Ramos (cell line): ENCODE measurements at regions not wholly inside any gene's neighbourhood (a gene's known extent, or its start where the extent isn't known, plus 50 kb on each side); places are given as distances from the start of the nearest gene placed in this dataset.

ENCODE experiments used
- in situ Hi-C: fragments of 300-500 bp; cut with MboI; formaldehyde crosslinking; loops from one replicate; pipeline ENCODE4 v1.14.3; 2022; ENCODE audit warnings: low sequenced_read_pairs; ENCODE audit not compliant: unreplicated experiment

DNA sequence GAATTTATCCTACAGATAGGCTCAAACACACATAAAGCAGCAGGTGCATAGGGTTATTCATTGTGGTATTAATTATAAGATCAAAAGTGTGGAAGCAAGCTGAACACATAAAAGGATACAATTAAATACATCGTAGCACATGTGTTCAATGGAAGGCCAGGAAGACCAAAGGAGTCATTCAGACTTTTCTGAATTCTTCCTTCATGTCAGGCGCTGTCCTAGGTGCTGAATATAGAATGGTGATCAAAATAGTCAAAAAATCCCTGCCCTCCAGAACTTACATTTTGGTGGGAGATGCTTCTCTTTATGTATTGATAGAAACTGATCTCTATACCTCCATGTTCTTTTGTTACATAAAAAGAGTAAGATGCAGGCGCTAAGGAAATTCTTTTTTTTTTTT lies 439.0 kb upstream of the ASIC2 start:
- in situ Hi-C loops: no loop called here

DNA sequence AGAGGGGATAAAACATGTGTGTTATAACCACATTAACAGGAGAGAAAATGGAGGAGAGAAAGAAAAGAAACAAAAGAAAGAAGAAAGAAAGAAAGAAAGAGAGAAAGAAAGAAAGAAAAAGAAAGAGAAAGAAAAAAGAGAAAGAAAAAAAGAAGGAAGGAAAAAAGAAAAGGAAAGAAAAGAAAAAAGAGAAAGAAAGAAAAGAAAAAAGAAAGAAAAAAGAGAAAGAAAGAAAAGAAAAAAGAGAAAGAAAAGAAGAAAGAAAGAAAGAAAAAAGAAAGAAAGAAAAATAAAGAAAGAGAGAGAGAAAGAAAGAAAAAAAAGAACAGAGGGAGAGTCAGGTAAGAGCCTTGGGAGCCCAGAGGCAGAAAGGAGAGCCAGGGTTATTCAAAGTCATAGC lies 446.6 kb upstream of the ASIC2 start:
- in situ Hi-C loops: no loop called here

DNA sequence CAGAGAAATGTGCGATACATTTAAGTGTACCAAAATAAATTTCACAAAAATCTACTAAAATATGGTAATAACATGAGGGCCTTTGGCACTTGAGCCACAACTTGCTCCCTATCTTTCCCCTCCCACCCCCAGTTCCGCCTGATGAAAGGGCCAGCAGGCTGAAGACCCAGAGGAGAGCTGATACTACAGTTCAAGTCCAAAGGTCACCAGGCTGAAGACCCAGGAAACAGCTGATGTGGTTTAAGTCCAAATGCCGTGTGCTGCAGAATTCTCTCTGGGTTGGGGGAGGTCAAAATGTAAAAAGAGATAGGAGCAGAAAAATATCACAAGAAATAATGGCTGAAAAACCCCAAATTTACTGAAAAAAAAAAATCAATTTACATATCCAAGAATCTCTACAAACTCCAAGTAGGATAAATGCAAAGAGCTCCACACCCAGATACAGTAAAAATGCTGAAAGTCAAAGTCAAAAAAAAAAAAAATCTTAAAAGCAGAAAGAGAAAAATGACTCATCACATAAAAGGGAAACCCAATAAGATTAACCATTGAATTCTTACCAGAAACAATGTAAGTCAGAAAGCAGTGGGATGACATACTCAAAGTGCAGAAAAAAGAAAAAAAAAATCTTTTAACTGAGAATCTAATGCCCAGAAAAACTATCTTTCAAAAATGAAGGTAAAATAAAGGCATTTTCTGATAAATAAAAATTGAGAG lies 452.1 kb upstream of the ASIC2 start:
- in situ Hi-C loops: no loop called here

DNA sequence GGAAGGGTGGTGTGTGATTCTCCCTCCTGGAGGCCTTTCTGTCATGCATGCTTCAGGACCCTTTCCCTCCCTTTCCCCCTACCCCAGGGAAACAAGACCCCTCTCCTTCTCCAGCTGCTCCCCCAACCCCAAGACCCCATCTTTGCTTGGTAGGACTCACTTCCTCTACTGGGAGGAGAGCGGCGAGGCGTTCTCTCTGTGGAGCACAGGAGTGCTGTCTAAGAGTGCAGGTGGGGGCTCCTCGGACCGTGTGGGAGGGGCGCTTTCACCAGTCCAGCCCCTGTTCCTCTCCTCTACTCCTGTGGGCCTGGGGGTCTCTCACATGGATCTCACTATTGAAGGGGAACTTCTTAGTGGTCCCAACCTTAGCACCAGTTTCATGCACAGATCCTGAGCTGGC lies 456.1 kb upstream of the ASIC2 start:
- in situ Hi-C loops: no loop called here

DNA sequence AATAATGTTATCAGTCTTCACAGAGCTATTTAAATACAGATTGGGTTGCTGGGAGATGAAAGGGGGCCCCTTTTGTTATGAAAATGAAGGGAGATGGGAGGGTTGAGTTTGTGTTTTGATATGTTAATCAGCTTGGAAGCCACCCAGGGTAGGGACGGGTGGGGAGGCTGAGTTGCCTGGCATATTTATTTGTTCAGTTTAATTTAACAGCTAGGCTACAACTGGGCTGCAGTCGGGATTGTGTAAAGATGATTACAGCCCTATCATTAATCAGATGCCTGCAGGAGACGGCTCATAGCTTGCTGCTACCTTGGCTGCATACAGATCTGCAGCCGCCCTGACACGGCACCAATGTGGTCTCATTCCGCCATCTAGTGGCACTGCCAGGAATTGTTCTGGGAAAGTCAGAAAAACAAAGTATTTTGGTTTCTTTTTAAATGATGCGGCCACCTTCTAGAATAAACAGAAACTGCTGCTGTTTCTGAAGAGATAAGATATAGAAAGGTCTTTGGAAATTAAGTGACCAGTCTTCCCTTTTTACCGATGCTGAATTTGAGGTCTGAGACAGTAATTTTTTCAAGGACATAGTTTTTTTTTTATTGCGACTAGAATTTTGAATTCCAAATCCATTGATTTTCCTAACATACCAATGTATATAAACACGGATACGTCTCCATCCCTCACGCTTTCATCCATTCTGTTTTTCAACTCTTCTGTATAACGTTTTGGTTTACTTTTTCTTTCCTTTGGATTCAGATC lies 458.0 kb upstream of the ASIC2 start:
- in situ Hi-C loops: no loop called here

DNA sequence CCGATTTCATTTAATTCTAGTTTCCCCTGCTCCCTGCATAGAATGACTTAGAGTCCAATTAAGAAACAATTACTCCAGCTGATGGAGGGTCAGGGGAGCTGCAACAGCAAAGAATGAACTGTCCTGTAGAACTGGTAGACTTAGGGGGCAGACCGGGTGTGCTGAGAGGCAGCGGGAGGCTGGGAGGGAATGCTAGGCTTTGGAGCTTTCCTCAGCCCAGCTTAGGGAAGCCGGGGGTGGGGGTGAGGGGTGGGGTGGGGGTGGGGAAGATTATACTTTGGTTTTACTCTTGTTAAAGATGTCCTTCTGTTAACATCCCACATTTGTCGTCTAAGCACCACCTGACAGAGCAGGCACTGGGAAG lies 458.6 kb upstream of the ASIC2 start:
- in situ Hi-C loops: no loop called here

DNA sequence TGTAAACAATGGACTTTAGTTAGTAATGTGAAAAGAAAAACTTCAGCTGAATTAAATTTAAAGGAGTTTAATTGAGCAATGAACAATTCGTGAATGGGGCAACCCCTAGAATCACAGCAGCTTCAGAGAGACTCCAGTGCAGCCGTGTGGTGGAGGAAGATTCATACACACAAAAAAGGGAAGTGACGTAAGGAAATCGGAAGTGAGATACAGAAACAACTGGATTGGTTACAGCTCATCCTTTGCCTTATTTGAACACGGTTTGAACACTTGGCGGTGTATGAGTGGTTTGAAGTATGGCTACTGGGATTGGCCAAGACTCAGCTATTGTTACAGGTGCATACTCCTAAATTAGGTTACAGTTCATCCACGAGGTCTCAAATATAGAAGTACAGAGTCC lies 460.4 kb upstream of the ASIC2 start:
- in situ Hi-C loops: no loop called here

DNA sequence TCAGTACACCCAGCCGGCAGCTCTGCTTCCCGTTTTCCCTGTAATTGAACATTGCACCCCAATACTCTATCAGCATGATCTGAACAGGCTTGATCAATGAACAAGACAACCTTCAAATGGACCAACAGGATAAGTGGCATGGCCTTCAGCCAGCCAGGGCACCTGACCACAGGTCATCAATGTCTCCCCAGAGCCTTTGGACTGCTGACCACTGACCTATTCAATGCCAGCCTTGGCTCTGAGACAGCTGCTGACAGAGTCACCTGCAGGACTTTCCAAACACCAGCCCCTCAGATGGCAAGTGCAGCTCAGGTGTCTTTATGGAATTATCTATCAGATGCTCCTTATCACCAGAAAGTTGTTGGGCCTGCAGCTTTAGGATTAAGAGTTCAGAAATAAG lies 462.9 kb upstream of the ASIC2 start:
- in situ Hi-C loops: no loop called here

DNA sequence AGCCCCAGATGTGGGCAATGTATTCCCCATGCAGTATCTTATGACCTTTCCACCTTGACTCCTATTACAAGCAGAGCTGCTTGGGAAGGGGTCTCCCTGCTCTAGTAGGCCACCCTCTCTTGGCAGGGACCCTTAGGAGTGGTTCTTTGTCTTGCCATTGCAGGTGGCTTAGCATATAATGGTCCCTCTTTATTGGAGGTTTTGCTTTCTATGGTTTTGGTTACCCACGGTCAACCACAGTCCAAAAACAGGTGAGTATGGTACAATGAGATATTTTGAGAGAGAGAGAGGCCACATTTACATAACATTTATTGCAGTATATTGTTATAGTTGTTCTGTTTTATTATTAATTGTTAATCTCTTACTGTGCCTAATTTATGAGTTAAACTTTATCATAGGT lies 472.8 kb upstream of the ASIC2 start:
- in situ Hi-C loops: no loop called here

DNA sequence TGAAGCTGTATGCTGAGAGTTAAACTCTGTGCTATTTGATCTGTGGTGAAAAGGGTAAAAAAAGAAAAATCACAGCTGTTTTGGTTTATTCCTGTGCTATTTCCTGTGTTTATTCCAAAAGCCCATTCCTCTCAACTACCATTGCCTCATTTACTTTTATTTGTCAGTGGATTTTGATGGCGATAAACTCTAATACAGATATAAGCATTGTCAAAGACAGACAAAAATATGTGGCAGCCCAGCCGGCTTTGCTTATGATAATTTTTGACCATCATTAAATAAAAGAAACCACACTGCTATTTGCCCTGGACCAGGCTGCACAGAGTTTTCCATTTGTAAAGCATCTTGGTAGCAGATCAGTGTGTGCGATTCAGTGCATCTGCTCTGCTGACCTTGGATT lies 473.6 kb upstream of the ASIC2 start:
- in situ Hi-C loops: no loop called here

DNA sequence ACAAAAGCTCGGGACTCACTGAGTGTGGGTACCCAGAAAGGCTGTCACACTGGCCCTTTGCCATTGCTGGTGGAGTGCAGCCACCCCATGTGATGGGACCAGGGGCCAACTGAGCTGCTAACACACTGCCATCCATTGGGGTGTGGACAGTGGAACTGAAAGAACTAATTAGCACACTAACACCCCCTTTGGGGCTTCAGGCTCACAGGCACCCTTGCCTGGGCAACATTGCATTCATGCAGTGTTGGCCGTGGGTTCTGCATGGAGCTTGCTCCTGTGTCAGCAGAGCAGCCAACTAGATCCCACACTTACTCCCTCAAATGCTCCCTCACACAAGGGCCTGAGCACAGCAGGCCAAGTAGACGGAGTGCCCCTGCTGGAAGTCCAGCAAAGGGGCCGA lies 476.0 kb upstream of the ASIC2 start:
- in situ Hi-C loops: no loop called here

DNA sequence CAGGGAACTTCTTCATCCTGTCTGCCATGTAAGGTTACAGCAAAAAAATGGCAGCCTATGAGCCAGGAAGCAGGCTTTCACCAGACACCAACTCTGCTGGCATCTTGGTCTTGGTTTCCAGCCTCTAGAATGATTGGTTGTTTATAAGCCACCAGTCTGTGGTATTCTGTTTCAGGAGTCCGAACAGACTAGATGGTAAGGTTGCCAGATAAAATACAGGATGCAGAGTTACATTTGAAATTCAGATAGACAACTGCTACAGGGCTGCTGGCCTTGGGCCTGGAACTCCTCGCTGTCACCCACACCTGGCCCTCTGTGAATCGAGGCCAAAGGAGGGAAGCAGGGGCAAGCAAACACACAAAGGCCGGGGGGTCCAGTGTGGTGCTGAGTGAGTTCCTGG lies 478.8 kb upstream of the CCL2 start:
- in situ Hi-C loops: loop anchor here (25.0 kb wide), 1 partner anchor 361 kb away; no protein-coding TSS in a partner anchor

DNA sequence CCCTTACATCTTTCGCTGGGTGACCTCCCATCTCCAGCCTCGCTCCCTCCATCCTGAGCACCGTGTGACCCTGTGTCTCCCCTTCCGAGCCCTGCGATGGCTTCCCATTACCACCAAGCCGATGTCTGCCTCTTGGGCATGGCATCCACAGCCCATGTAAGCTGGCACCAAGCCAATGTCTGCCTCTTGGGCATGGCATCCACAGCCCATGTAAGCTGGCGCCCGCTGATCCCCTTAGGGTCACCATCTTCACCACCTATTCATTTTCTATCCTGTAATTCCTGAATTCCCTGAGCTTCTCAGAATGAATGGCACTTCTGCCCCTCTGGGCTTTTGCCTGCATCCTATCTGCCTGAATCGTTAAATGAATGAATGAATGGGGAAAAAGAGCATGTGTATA lies 478.2 kb upstream of the CCL2 start:
- in situ Hi-C loops: loop anchor here (25.0 kb wide), 1 partner anchor 360 kb away; no protein-coding TSS in a partner anchor

DNA sequence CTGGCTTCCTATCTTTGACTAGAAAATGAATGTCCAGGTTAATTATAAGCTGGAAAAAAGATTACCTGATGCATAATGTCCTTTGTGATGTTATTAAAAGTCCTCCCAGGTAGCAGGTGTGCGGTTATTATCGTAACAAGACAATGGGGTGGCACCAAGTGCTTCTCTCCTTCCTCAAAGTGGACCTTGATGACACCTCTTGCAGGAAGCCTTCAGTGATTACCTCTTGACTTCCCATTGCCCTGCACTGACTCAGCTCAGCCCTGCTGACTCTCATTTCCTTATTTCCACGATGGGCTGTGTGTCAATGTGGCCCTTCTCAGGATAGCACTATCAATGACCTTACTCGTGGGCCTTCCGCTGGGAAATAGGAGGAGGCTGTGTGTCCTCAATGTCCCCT lies 477.4 kb upstream of the CCL2 start:
- in situ Hi-C loops: loop anchor here (25.0 kb wide), 1 partner anchor 360 kb away; no protein-coding TSS in a partner anchor

DNA sequence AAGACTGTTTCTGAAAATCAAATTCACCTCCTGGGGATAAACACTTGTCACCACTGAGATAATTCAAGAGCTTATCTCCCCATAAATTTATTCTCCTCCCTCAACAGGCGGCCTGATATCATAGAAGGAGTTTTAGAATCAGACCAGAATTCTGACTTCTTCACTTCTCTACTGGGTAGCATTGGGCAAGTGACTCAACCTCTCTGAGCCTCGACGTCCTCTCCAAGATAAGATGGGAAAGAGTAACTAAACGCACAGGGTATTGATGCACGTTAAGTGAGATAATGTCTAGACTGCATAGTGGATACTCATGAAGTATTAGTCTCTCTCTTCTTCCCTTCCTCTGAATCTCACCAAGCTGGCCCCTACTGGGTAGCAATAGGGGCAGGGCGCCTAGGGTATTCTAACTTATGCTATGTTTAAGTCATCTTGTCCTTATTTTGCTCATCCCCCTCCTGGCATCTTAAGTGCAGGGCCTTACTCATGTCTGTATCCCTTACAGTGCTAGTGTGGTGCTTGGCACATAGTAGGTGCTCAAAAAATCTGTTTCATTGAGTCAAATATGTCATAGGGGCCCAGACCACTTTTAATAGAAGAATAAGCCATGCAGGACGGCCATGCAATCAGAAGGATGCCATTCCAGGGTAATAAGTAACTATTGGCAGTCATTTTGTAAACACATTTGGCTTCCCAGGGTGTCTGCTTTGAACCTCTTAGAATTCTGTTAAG lies 476.4 kb upstream of the CCL2 start:
- in situ Hi-C loops: loop anchor here (25.0 kb wide), 1 partner anchor 359 kb away; no protein-coding TSS in a partner anchor

DNA sequence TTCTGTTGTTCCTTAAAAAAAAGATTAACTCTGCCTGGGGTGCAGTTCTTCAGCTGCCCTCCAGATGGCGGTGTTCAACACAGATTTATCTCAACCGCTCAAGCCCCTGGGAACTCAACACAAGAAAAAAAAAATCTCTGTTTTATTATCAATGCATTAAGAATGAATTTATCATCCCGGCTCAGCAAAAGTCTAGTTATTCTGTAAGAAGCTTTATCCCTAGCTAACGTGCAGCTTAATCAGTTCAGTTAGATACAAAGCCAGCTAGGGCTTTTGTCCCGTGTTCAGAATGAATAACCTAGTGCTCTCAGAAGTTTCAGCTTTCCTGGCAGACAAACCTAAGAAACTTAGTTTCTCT lies 475.9 kb upstream of the CCL2 start:
- in situ Hi-C loops: loop anchor here (25.0 kb wide), 1 partner anchor 358 kb away; no protein-coding TSS in a partner anchor

DNA sequence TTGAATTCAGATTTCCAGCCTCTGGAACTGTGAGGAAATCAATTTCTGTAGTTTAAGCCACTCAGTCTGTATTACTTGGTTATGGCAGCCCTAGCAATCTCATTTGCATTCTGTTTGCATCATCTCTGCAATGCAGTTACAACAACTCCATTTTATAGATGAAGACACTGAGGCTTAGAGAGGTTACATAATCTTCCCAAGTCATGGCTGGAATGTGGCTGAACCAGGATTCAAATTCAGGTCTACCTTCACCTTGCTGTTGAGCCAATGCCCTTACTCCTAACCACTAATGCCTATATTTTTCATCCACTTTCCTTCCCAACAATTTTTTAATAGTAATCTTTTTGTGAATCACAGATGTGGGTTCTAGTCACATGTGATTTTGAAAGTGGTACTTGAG lies 469.8 kb upstream of the CCL2 start:
- in situ Hi-C loops: loop anchor here (25.0 kb wide), 1 partner anchor 352 kb away; no protein-coding TSS in a partner anchor

DNA sequence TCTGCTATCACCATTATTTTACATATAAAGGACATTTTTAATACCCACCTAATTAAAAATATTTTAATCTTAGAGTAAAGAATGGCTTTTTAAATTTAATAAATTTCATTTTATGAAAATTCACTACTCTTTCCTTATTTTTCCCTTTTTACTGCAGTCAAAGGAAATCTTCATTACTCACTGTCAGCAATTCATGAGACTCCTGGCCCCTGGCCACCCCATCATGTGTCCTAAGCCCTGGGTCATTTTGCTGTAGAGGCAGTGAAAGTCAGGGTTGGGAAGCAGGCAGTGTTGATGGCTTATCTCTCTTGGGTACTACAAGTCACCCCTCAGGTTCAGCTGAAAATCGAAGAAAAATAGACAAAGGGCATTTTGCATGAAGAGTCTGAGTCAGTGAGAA lies 468.6 kb upstream of the CCL2 start:
- in situ Hi-C loops: loop anchor here (25.0 kb wide), 1 partner anchor 351 kb away; no protein-coding TSS in a partner anchor

DNA sequence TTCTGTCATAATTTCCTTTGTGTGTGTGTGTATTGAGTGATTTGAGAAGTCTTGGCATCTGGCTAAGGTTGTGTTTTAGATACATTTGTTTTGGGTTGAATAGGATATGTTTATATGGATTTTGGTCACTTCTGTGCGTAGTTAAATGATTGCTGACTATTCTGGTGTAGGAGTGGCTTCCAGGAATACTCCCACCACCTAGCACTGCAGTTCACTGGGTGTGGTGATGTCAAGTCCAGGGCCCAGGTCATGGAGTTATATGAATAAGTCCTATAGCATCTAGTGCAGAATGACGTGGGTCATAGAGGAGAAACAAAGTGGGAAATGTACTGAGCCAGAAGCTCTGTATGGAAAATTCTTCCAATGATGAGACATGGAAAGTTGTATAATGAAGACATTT lies 465.4 kb upstream of the CCL2 start:
- in situ Hi-C loops: loop anchor here (25.0 kb wide), 1 partner anchor 348 kb away; no protein-coding TSS in a partner anchor

DNA sequence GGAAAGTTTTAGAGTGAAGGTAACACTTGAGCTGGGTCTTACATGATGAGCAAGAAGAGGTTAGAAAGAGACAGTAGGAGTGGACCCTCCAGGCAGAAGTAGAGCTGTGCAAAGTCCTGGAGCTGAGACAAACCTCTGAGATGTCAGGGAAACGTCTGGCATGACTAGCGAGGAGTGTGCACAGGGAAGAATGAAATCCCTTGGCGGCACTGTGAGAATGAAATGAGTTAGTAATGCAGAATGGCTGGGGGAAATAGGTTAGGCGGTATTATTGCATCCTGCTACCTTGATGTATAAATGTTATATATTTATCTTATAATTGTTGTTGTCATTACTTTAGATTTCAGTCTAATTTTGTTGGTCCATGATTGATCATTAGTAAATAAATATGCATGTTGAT lies 457.9 kb upstream of the CCL2 start:
- in situ Hi-C loops: loop anchor here (25.0 kb wide), 1 partner anchor 340 kb away; no protein-coding TSS in a partner anchor

DNA sequence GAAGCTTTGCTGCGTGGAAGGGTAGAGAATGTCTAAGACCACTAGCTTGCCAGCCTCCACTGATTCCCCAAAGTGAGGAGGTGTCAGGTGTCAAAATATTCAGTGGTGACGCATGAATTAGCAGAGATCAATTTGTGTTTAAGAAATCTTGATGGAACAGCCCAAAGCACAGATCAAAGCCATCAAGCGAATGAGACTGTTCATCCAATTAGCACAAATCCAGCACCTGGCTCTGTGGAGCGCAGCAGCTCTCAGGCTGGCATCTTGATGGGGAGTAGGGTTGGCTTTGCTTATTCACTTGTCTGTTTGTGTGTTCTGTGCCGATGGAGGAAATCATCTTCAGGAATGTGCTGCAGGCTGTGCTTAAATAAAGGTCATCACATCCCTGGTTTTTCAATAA lies 456.8 kb upstream of the CCL2 start:
- in situ Hi-C loops: loop anchor here (25.0 kb wide), 1 partner anchor 339 kb away; no protein-coding TSS in a partner anchor
